D721Med (cell line): ENCODE measurements at regions not wholly inside any gene's neighbourhood (a gene's known extent, or its start where the extent isn't known, plus 50 kb on each side); places are given as distances from the start of the nearest gene placed in this dataset.

ENCODE experiments used
- DNase-seq: peaks from one replicate; pipeline ENCODE4 v3.0.0; 2011; ENCODE audit warnings: low spot score; ENCODE audit not compliant: insufficient read length
- FAIRE-seq: peaks from 2 replicates; lab custom pipeline; 2011; peaks lifted over from hg19 to GRCh38; lab: Jason Lieb, UNC
- TF ChIP-seq, protein P1 (sequence below): IDR thresholded peaks from 2 replicates; pipeline ENCODE4 v1.5.1; 2012; ENCODE audit warnings: mild to moderate bottlenecking, control low read depth; ENCODE audit not compliant: insufficient read depth; ENCODE audit errors: missing control alignments

DNA sequence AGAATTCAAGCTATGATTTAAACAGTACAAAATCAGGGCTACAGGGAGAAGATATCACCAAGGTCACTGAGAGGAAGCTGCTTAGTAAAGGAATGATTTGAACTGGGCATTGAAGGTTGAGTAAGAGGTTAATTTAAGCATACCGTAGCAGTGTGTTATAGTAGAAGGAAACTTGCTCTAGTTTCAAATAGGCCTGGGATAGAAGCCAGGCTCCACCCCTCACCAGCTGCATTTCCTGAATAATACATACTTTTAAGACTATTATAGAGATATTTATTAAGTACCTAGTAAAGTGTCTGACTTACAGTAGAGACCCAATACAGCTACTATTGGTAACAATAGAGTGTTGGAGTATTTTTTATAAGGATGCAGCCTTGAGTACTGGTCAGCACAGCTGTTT lies 118.0 kb upstream of the GLRA2 start:
- FAIRE-seq, result no peak
- no peak for DNase-seq
- TF ChIP-seq, protein P1, sequence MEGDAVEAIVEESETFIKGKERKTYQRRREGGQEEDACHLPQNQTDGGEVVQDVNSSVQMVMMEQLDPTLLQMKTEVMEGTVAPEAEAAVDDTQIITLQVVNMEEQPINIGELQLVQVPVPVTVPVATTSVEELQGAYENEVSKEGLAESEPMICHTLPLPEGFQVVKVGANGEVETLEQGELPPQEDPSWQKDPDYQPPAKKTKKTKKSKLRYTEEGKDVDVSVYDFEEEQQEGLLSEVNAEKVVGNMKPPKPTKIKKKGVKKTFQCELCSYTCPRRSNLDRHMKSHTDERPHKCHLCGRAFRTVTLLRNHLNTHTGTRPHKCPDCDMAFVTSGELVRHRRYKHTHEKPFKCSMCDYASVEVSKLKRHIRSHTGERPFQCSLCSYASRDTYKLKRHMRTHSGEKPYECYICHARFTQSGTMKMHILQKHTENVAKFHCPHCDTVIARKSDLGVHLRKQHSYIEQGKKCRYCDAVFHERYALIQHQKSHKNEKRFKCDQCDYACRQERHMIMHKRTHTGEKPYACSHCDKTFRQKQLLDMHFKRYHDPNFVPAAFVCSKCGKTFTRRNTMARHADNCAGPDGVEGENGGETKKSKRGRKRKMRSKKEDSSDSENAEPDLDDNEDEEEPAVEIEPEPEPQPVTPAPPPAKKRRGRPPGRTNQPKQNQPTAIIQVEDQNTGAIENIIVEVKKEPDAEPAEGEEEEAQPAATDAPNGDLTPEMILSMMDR, result no peak

DNA sequence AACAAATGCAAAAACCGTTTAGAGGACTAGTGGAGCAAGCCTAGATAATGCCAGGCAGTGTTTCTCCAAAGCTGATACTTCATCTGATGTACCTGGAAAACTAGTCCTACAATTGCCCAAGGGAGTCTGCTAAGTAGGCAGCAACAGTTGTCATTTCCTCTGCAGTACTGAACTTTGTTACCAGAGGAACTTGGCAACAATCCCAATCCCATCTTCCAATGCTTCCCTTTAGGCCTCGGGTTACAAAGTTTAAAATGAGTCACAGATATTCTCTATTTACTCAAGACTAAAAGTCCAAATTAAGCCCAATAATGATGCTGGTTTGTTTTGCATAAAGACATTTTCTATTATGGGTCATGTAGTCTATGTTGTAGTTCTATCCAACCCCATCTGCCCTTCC lies 120.0 kb upstream of the GLRA2 start:
- FAIRE-seq (no peak), DNase-seq (no peak)
- TF ChIP-seq, protein P1, result no peak

GRCh38 chrX:14406225-14406624 lies 123.1 kb upstream of the GLRA2 start:
- DNase-seq, result no peak
- TF ChIP-seq, protein P1, result no peak
- no peak for FAIRE-seq

DNA sequence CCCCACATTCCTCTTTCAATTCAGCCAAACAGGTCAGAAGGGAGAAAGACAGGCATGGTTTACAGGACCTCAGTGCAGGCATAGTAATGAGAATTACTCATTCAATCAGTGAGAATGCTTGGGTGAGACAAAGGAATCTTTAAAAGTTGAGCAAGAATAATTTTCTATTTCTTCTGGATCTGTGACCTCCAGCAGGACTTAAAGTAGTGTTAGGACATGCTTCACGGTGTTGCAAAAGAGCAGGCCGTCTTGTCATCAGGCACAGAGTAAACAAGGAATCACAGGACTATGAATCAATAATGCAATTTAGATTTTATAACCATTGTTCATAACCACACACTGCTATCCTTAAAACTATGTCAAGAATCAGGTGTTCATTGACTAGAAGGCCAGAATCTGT lies 130.6 kb upstream of the GLRA2 start:
- FAIRE-seq (no peak), DNase-seq (no peak)
- TF ChIP-seq, protein P1, result no peak

DNA sequence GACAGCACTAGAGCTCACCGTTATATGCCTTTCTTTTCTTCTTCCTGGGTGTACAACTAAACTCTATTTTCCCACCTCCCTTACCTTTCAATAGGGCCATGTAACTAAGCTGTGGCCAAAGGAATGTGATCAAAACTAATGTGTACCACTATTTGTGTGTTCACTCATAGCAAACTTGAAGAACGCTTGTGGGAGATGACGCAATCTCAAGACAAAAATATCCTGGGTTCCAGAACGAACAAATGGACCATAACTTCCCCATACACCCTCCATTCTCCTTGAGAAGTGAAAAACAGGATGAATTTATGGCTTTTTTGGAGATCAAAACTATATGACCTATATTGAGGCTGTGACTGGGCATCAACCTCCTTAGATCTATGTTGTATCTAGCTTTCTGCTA lies 139.7 kb upstream of the GLRA2 start:
- no peak for FAIRE-seq
- TF ChIP-seq, protein P1, result no peak
- no peak for DNase-seq

DNA sequence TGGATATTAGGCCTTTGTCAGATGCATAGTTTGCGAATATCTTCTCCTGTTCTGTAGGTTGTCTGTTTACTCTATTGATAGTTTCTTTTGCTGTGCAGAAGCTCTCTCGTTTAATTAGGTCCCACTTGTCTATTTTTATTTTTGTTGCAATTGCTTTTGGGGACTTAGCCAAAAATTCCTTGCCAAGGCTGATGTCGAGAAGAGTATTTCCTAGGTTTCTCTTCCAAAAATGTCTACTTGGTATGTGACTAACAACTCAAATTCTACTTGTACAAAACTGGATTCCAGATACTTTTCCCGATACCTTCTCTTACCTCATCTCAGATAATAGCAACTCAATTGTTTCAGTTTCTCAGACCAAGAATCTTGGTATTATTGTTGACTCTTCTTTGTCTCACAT lies 142.4 kb upstream of the GLRA2 start:
- FAIRE-seq (no peak), DNase-seq (no peak)
- TF ChIP-seq, protein P1, result no peak

GRCh38 chrX:14380044-14380443 lies 149.3 kb upstream of the GLRA2 start:
- no peak for DNase-seq
- TF ChIP-seq, protein P1, result no peak
- no peak for FAIRE-seq
